C4-2B (cell line): ENCODE measurements at regions not wholly inside any gene's neighbourhood (a gene's known extent, or its start where the extent isn't known, plus 50 kb on each side); places are given as distances from the start of the nearest gene placed in this dataset.

Experiments
- ZFX ChIP-seq: fragments of 450-650 bp; IDR thresholded peaks from 2 replicates; pipeline ENCODE4 v1.6.1; 2017
- TF ChIP-seq, protein P1 (sequence below): fragments of 450-650 bp; conservative IDR thresholded peaks from 2 replicates; pipeline ENCODE4 v1.5.1; 2017; ENCODE audit warnings: mild to moderate bottlenecking

DNA sequence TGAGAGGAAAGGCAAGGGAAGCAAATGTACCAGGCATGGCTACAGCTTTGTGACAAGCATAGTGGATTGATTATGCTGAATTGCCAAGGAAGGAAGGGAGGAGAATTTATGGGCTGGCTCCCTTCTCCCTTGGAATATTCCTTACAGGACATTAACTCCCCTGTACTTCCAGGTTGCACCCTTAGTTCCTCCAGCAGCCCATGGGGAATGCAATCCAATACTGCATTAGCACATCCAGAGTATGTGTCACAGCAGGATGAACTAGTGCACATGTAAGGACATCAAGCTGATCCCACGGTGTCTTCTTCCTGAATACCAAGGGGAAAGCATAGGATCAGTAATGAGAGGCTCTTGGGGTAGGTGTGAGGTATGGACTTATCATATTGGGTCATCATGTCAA lies 390.7 kb upstream of the POU3F2 start:
- TF ChIP-seq, protein P1, sequence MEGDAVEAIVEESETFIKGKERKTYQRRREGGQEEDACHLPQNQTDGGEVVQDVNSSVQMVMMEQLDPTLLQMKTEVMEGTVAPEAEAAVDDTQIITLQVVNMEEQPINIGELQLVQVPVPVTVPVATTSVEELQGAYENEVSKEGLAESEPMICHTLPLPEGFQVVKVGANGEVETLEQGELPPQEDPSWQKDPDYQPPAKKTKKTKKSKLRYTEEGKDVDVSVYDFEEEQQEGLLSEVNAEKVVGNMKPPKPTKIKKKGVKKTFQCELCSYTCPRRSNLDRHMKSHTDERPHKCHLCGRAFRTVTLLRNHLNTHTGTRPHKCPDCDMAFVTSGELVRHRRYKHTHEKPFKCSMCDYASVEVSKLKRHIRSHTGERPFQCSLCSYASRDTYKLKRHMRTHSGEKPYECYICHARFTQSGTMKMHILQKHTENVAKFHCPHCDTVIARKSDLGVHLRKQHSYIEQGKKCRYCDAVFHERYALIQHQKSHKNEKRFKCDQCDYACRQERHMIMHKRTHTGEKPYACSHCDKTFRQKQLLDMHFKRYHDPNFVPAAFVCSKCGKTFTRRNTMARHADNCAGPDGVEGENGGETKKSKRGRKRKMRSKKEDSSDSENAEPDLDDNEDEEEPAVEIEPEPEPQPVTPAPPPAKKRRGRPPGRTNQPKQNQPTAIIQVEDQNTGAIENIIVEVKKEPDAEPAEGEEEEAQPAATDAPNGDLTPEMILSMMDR: no peak
- TF ChIP-seq ZFX: no peak
